HCT116 (cell line): ENCODE measurements at regions not wholly inside any gene's neighbourhood (a gene's known extent, or its start where the extent isn't known, plus 50 kb on each side); places are given as distances from the start of the nearest gene placed in this dataset.

Experiments used
- ATAC-seq: fragments of 200-7000 bp; cut with Tn5 transposase; 2 replicates; pipeline ENCODE4 v1.9.1; 2020; ENCODE audit warnings: mild to moderate bottlenecking, moderate library complexity
- BruUV-seq: library from RNA; stranded (reverse); fragments of 400-500 nt; replicated peaks from 2 replicates; lab custom pipeline; 2021; lab: Mats Ljungman, UMichigan
- CTCF ChIA-PET: fragments of 300-600 bp; sonication (Branson Sonifier 250); formaldehyde crosslinking; loops from one replicate; lab custom pipeline; 2021; ENCODE audit warnings: antibody characterized with exemption; lab: Charles Lee
- POLR2A ChIA-PET: fragments of 300-600, 350-600 bp; sonication (Branson Sonifier 250); formaldehyde crosslinking; loops from one replicate; lab custom pipeline; 2021; ENCODE audit warnings: antibody characterized with exemption; lab: Charles Lee
- RAD21 ChIA-PET, 2 experiments: fragments of 300-600 bp; sonication (Branson Sonifier 250); formaldehyde crosslinking; loops; one replicate each; lab custom pipeline; 2023; ENCODE audit warnings: low total read pairs in 2 of 2; ENCODE audit not compliant: uncharacterized antibody in 2 of 2, unreplicated experiment in 2 of 2, low non-redundant PET in 1 of 2; lab: Charles Lee
- DNase-seq: peaks from one replicate; pipeline ENCODE4 v3.0.0-alpha.2; 2010; ENCODE audit warnings: low read depth, low spot score
- H2AFZ ChIP-seq: fragments of 200-600 bp; shearing (Covaris generic), sonication (generic); 2 replicates; pipeline ENCODE4 v1.6.1; 2017; ENCODE audit warnings: low read depth, mixed run types, mixed read lengths, antibody characterized with exemption, low read length; ENCODE audit not compliant: poor library complexity, severe bottlenecking
- H3K27ac ChIP-seq: 2 replicates; pipeline ENCODE4 v1.5.1; 2012; ENCODE audit warnings: low read depth, low read length
- H3K27me3 ChIP-seq: fragments of 200-600 bp; sonication (generic); 2 replicates; pipeline ENCODE4 v1.6.1; 2016; ENCODE audit warnings: mixed run types, low read length, mixed read lengths; ENCODE audit not compliant: insufficient read depth
- H3K36me3 ChIP-seq, 2 experiments: fragments of 200-500 bp in 1 of 2; fragments of 200-600 bp in 1 of 2; sonication (Bioruptor generic) in 1 of 2; sonication (generic) in 1 of 2; 2 replicates each; pipeline versions ENCODE4 v1.5.1 to v1.6.1; 2014 to 2016; ENCODE audit warnings: low read length in 2 of 2, inconsistent platforms in 1 of 2, mixed read lengths in 1 of 2, mixed run types in 1 of 2; ENCODE audit not compliant: insufficient read depth in 2 of 2, control insufficient read depth in 1 of 2
- H3K4me1 ChIP-seq, 2 experiments: fragments of 200-600 bp in 1 of 2; sonication (generic) in 1 of 2; 2 replicates each; pipeline versions ENCODE4 v1.5.1 to v1.6.1; 2012 to 2017; ENCODE audit warnings: low read length in 2 of 2, inconsistent platforms in 1 of 2, mild to moderate bottlenecking in 1 of 2, mixed read lengths in 1 of 2, mixed run types in 1 of 2, moderate library complexity in 1 of 2; ENCODE audit not compliant: insufficient read depth in 2 of 2, control insufficient read depth in 1 of 2
- H3K4me2 ChIP-seq: fragments of 200-600 bp; sonication (generic); 2 replicates; pipeline ENCODE4 v1.6.1; 2017; ENCODE audit warnings: mixed run types, low read length, mixed read lengths
- H3K4me3 ChIP-seq, 2 experiments: fragments of 200-600 bp in 1 of 2; sonication (generic) in 1 of 2; replicated peaks in 1 of 2; 2 replicates each; pipeline ENCODE4 v1.5.1; 2011 to 2016; ENCODE audit warnings: low read length in 2 of 2, control low read depth in 1 of 2, low read depth in 1 of 2, mild to moderate bottlenecking in 1 of 2, mixed read lengths in 1 of 2, mixed run types in 1 of 2
- H3K79me2 ChIP-seq: fragments of 200-600 bp; sonication (generic); 2 replicates; pipeline ENCODE4 v1.6.1; 2017; ENCODE audit warnings: mild to moderate bottlenecking, mixed run types, low read length, moderate library complexity, mixed read lengths; ENCODE audit not compliant: insufficient read depth
- H3K9ac ChIP-seq: fragments of 200-600 bp; sonication (generic); 2 replicates; pipeline ENCODE4 v1.6.1; 2016; ENCODE audit warnings: low read length, mixed read lengths
- H3K9me2 ChIP-seq: fragments of 200-600 bp; sonication (generic), shearing (Covaris generic); 2 replicates; pipeline ENCODE4 v1.6.1; 2017; ENCODE audit warnings: mixed run types, mild to moderate bottlenecking, moderate library complexity; ENCODE audit not compliant: insufficient read depth
- H3K9me3 ChIP-seq, 2 experiments: fragments of 200-500 bp in 1 of 2; fragments of 200-600 bp in 1 of 2; sonication (Bioruptor generic) in 1 of 2; sonication (generic) in 1 of 2; 2 replicates each; pipeline ENCODE4 v1.6.1; 2014 to 2017; ENCODE audit warnings: low read length in 2 of 2, mixed read lengths in 2 of 2, inconsistent platforms in 1 of 2, low read depth in 1 of 2, mild to moderate bottlenecking in 1 of 2, mixed run types in 1 of 2, moderate library complexity in 1 of 2; ENCODE audit not compliant: control insufficient read depth in 1 of 2, insufficient read depth in 1 of 2
- H4K20me1 ChIP-seq: fragments of 200-600 bp; sonication (generic), shearing (Covaris generic); 2 replicates; pipeline ENCODE4 v1.6.1; 2017; ENCODE audit warnings: mixed run types, mild to moderate bottlenecking, moderate library complexity; ENCODE audit not compliant: insufficient read depth
- CBX3 ChIP-seq: IDR thresholded peaks from 2 replicates; pipeline ENCODE4 v1.6.1; 2012; ENCODE audit warnings: low read depth
- CEBPB ChIP-seq: IDR thresholded peaks from 2 replicates; pipeline ENCODE4 v1.6.1; 2012; ENCODE audit warnings: low read depth
- EGR1 ChIP-seq: IDR thresholded peaks from 2 replicates; pipeline ENCODE4 v1.6.1; 2012; ENCODE audit warnings: low read depth
- EZH2 ChIP-seq: fragments of 200-600 bp; sonication (generic); IDR thresholded peaks from 2 replicates; pipeline ENCODE4 v1.6.1; 2017; ENCODE audit warnings: antibody characterized with exemption, mixed run types
- EZH2phosphoT487 ChIP-seq: fragments of 200-600 bp; IDR thresholded peaks from 2 replicates; pipeline ENCODE4 v1.6.1; 2018; ENCODE audit warnings: antibody characterized with exemption, borderline replicate concordance
- FOSL1 ChIP-seq: IDR thresholded peaks from 2 replicates; pipeline ENCODE4 v1.6.1; 2012; ENCODE audit warnings: low read depth
- JUND ChIP-seq: IDR thresholded peaks from 2 replicates; pipeline ENCODE4 v1.6.1; 2012
- POLR2A ChIP-seq: IDR thresholded peaks from 2 replicates; pipeline ENCODE4 v1.7.0; 2011; ENCODE audit warnings: borderline replicate concordance; ENCODE audit not compliant: insufficient read depth, insufficient read length; ENCODE audit errors: extremely low read depth
- POLR2AphosphoS5 ChIP-seq: IDR thresholded peaks from 2 replicates; pipeline ENCODE4 v1.6.1; 2011; ENCODE audit warnings: mild to moderate bottlenecking, low read depth, low read length, moderate library complexity
- RAD21 ChIP-seq: IDR thresholded peaks from 2 replicates; pipeline ENCODE4 v1.6.1; 2012; ENCODE audit warnings: low read depth, mild to moderate bottlenecking
- SP1 ChIP-seq: IDR thresholded peaks from 2 replicates; pipeline ENCODE4 v1.6.1; 2012; ENCODE audit warnings: low read depth
- TCF7L2 ChIP-seq: IDR thresholded peaks from 2 replicates; pipeline ENCODE4 v1.7.0; 2011; ENCODE audit warnings: borderline replicate concordance, inconsistent platforms; ENCODE audit not compliant: insufficient read depth, insufficient read length; ENCODE audit errors: extremely low read depth
- YY1 ChIP-seq: IDR thresholded peaks from 2 replicates; pipeline ENCODE4 v1.6.1; 2011; ENCODE audit warnings: low read length, low read depth, moderate library complexity, mild to moderate bottlenecking; ENCODE audit not compliant: insufficient replicate concordance; ENCODE audit errors: extremely low read depth
- ZFX ChIP-seq: fragments of 450-650 bp; IDR thresholded peaks from 2 replicates; pipeline ENCODE4 v1.6.1; 2017
- ZNF274 ChIP-seq: fragments of 200-500 bp; sonication (Bioruptor generic); IDR thresholded peaks from 2 replicates; pipeline ENCODE4 v1.6.1; 2014; ENCODE audit warnings: mild to moderate bottlenecking, low read depth, low read length, inconsistent platforms
- intact Hi-C: fragments of 100-400 bp; cut with micrococcal nuclease; formaldehyde crosslinking; loops from 2 replicates; pipeline ENCODE4 v1.10.0; 2022
- TF ChIP-seq, protein P1 (sequence below), 3 experiments: fragments of 200-600 bp in 1 of 3; sonication (generic) in 1 of 3; IDR thresholded peaks in 2 of 3; conservative IDR thresholded peaks in 1 of 3; 2 replicates each; pipeline ENCODE4 v1.5.1; 2012 to 2017; ENCODE audit warnings: low read depth in 2 of 3, low read length in 2 of 3, antibody characterized with exemption in 1 of 3, borderline replicate concordance in 1 of 3, control low read depth in 1 of 3, mild to moderate bottlenecking in 1 of 3, mixed read lengths in 1 of 3, mixed run types in 1 of 3, moderate library complexity in 1 of 3; ENCODE audit not compliant: insufficient read depth in 1 of 3
- TF ChIP-seq, protein P2 (sequence below): IDR thresholded peaks from 2 replicates; pipeline ENCODE4 v1.6.1; 2011; ENCODE audit warnings: mild to moderate bottlenecking, low read length, moderate library complexity; ENCODE audit not compliant: insufficient replicate concordance; ENCODE audit errors: extremely low read depth

DNA sequence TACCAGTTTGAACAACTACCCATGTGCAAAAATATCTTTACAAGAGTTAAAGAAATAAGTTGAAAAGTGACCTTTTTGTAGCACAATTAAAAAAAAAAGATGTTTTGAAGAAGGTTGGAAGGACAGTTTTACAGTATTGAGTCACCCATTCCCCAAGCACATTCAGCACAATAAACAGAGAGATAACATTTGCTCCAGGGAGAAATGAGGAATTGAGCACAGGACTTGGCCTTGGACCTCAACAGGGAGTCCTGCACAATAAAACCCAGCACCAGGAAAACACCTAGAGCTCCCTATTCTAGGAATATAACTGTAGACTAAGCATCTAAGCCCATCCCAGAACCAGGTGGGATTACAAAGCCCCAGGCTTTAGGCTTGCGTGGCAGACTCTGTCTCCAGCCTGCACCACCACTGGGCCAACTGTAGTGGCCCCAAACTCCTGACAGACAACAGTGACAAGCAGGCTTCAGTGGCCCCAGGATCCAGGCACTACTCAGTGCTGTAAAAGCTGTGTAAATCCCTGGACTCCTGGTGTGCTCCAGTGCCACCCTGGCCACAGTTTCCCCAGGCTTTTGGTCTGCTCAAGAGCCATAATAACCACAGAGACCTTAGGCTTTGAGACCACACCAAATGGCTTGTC lies 857.2 kb downstream of the SLITRK1 start:
- TF ChIP-seq TCF7L2 = no peak
- no peak for TF ChIP-seq EGR1
- TF ChIP-seq, protein P1, sequence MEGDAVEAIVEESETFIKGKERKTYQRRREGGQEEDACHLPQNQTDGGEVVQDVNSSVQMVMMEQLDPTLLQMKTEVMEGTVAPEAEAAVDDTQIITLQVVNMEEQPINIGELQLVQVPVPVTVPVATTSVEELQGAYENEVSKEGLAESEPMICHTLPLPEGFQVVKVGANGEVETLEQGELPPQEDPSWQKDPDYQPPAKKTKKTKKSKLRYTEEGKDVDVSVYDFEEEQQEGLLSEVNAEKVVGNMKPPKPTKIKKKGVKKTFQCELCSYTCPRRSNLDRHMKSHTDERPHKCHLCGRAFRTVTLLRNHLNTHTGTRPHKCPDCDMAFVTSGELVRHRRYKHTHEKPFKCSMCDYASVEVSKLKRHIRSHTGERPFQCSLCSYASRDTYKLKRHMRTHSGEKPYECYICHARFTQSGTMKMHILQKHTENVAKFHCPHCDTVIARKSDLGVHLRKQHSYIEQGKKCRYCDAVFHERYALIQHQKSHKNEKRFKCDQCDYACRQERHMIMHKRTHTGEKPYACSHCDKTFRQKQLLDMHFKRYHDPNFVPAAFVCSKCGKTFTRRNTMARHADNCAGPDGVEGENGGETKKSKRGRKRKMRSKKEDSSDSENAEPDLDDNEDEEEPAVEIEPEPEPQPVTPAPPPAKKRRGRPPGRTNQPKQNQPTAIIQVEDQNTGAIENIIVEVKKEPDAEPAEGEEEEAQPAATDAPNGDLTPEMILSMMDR (IDR thresholded peaks at IDR 0.05 in 2 of 3, conservative IDR thresholded peaks at IDR 0.05 in 1 of 3; ENCODE audit: borderline replicate concordance in 1 of 3, insufficient read depth in 1 of 3, low read depth in 2 of 3, low read length in 2 of 3) = no peak
- TF ChIP-seq EZH2 = no peak
- TF ChIP-seq CBX3 = no peak
- TF ChIP-seq RAD21 = no peak
- no peak for TF ChIP-seq POLR2A
- no peak for TF ChIP-seq SP1
- no peak for TF ChIP-seq ZFX
- no peak for TF ChIP-seq ZNF274
- TF ChIP-seq CEBPB = no peak
- no peak for TF ChIP-seq EZH2phosphoT487
- TF ChIP-seq FOSL1 = no peak
- TF ChIP-seq JUND = no peak
- TF ChIP-seq, protein P2, sequence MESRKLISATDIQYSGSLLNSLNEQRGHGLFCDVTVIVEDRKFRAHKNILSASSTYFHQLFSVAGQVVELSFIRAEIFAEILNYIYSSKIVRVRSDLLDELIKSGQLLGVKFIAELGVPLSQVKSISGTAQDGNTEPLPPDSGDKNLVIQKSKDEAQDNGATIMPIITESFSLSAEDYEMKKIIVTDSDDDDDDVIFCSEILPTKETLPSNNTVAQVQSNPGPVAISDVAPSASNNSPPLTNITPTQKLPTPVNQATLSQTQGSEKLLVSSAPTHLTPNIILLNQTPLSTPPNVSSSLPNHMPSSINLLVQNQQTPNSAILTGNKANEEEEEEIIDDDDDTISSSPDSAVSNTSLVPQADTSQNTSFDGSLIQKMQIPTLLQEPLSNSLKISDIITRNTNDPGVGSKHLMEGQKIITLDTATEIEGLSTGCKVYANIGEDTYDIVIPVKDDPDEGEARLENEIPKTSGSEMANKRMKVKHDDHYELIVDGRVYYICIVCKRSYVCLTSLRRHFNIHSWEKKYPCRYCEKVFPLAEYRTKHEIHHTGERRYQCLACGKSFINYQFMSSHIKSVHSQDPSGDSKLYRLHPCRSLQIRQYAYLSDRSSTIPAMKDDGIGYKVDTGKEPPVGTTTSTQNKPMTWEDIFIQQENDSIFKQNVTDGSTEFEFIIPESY = no peak
- no peak for TF ChIP-seq POLR2AphosphoS5
- TF ChIP-seq YY1 = no peak
- TF ChIP-seq, all 23 proteins: peak for 0
- no TSS peak for BruUV-seq
- Histone ChIP-seq H3K79me2 (no peaks in the 10 kb centered on the region), H3K9ac (no peak overlapping the region), H3K4me2 (no peak overlapping the region), H3K36me3 (no peaks in the 10 kb centered on the region), H2AFZ (no peak overlapping the region), H3K27me3 (no peaks in the 10 kb centered on the region), H3K27ac (no peak overlapping the region), H3K9me3 (no peaks in the 10 kb centered on the region; a peak in 1 of 4 replicates), H4K20me1 (no peaks in the 10 kb centered on the region), H3K9me2 (no peaks in the 10 kb centered on the region), H3K4me1 (no peaks in the 10 kb centered on the region), H3K4me3 (no peak overlapping the region)
- intact Hi-C loops = no loop called here
- CTCF ChIA-PET = no interaction called here
- RAD21 ChIA-PET = no interaction called here
- POLR2A ChIA-PET = no interaction called here
- DNase-seq = no peak
- no peak for ATAC-seq
